K562 (cell line): ENCODE measurements at regions not wholly inside any gene's neighbourhood (a gene's known extent, or its start where the extent isn't known, plus 50 kb on each side); places are given as distances from the start of the nearest gene placed in this dataset.

Experiments
- ATAC-seq: fragments of 200-7000 bp; cut with Tn5 transposase; 3 replicates; pipeline ENCODE4 v1.9.1; 2020; ENCODE audit warnings: moderate library complexity
- BruUV-seq: library from RNA; stranded (reverse); fragments of 400-500 nt; replicated peaks from 2 replicates; lab custom pipeline; 2021; lab: Mats Ljungman, UMichigan
- CTCF ChIA-PET: fragments of 300-600 bp; formaldehyde crosslinking; extraction: SDS; loops from one replicate; lab custom pipeline; 2021; ENCODE audit warnings: low intra/inter-chr PET ratio; lab: Yijun Ruan, JAX
- POLR2A ChIA-PET: fragments of 300-600, 350-650 bp; sonication (Branson Sonifier 250); formaldehyde crosslinking; extraction: SDS; loops from one replicate; lab custom pipeline; 2021; ENCODE audit warnings: antibody characterized with exemption, inconsistent platforms; lab: Yijun Ruan, JAX
- DNase-seq, 4 experiments: peaks; one replicate each; pipeline versions ENCODE4 v3.0.0 to v3.0.0-alpha.2; 2011 to 2018; ENCODE audit warnings: low spot score in 3 of 4, mixed read lengths in 3 of 4; ENCODE audit errors: extremely low read depth in 1 of 4
- FAIRE-seq: peaks from 2 replicates; lab custom pipeline; 2011; peaks lifted over from hg19 to GRCh38; lab: Jason Lieb, UNC
- H2AFZ ChIP-seq: 2 replicates; pipeline ENCODE4 v1.6.0; 2011; ENCODE audit warnings: low read depth, low read length, control low read depth, inconsistent platforms
- H3K27ac ChIP-seq: fragments of 200-600 bp; 3 replicates; pipeline ENCODE4 v1.8.0; 2011; ENCODE audit warnings: low read depth, mild to moderate bottlenecking, control low read depth, inconsistent platforms, low read length, moderate library complexity, mixed read lengths; ENCODE audit errors: extremely low read depth
- H3K27me3 ChIP-seq, 2 experiments: fragments of 300-600 bp in 1 of 2; 2 replicates in 1 of 2; 3 replicates in 1 of 2; pipeline versions ENCODE4 v1.6.0 to v1.8.0; 2011; ENCODE audit warnings: inconsistent platforms in 2 of 2, low read length in 2 of 2, mild to moderate bottlenecking in 1 of 2, mixed read lengths in 1 of 2, moderate library complexity in 1 of 2; ENCODE audit not compliant: control insufficient read depth in 2 of 2, insufficient read depth in 2 of 2
- H3K36me3 ChIP-seq: fragments of 300-600 bp; 3 replicates; pipeline ENCODE4 v1.8.0; 2011; ENCODE audit warnings: mild to moderate bottlenecking, low read length, inconsistent platforms; ENCODE audit not compliant: control insufficient read depth, insufficient read depth
- H3K4me1 ChIP-seq, 2 experiments: fragments of 200-600 bp in 1 of 2; replicated peaks in 1 of 2; 2 replicates in 1 of 2; 3 replicates in 1 of 2; pipeline versions ENCODE4 v1.5.1 to v1.8.0; 2011; ENCODE audit warnings: inconsistent platforms in 2 of 2, low read length in 2 of 2, mild to moderate bottlenecking in 1 of 2, mixed read lengths in 1 of 2, moderate library complexity in 1 of 2; ENCODE audit not compliant: control insufficient read depth in 2 of 2, insufficient read depth in 2 of 2
- H3K4me2 ChIP-seq: 2 replicates; pipeline ENCODE4 v1.6.1; 2011; ENCODE audit warnings: low read length, control low read depth, inconsistent platforms, mixed read lengths; ENCODE audit not compliant: insufficient read depth
- H3K4me3 ChIP-seq: fragments of 200-600 bp; sonication (generic), shearing (Covaris generic); 2 replicates; pipeline ENCODE4 v1.5.1; 2016; ENCODE audit warnings: control low read depth, inconsistent platforms
- H3K79me2 ChIP-seq: fragments of 200-600 bp; 3 replicates; pipeline ENCODE4 v1.8.0; 2011; ENCODE audit warnings: low read length, inconsistent platforms; ENCODE audit not compliant: control insufficient read depth, insufficient read depth
- H3K9ac ChIP-seq, 2 experiments: 2 replicates each; pipeline versions ENCODE4 v1.6.0 to v1.6.1; 2011; ENCODE audit warnings: low read depth in 2 of 2, low read length in 2 of 2, control low read depth in 1 of 2, inconsistent platforms in 1 of 2, mild to moderate bottlenecking in 1 of 2, mixed read lengths in 1 of 2; ENCODE audit not compliant: insufficient read depth in 1 of 2
- H3K9me1 ChIP-seq: one replicate; pipeline ENCODE4 v1.6.0; 2011; ENCODE audit warnings: inconsistent platforms, mild to moderate bottlenecking, low read length, moderate library complexity; ENCODE audit not compliant: control insufficient read depth, insufficient read depth
- H3K9me3 ChIP-seq: replicated peaks from 2 replicates; pipeline ENCODE4 v1.5.1; 2011; ENCODE audit warnings: low read depth, low read length, inconsistent platforms; ENCODE audit not compliant: control insufficient read depth, insufficient read depth
- H4K20me1 ChIP-seq: replicated peaks from 2 replicates; pipeline ENCODE4 v1.6.1; 2011; ENCODE audit warnings: low read length, inconsistent platforms, mixed read lengths; ENCODE audit not compliant: control insufficient read depth, insufficient read depth
- ARID1B ChIP-seq: fragments of 450-650 bp; IDR thresholded peaks from 2 replicates; pipeline ENCODE4 v1.6.1; 2016; ENCODE audit warnings: antibody characterized with exemption, mild to moderate bottlenecking, inconsistent platforms
- CBFA2T3 ChIP-seq: fragments of 450-650 bp; IDR thresholded peaks from 2 replicates; pipeline ENCODE4 v1.6.1; 2017
- CTBP1 ChIP-seq: fragments of 450-650 bp; IDR thresholded peaks from 2 replicates; pipeline ENCODE4 v1.6.1; 2016; ENCODE audit warnings: borderline replicate concordance
- FOSL1 ChIP-seq: fragments of 200-800 bp; sonication (Bioruptor generic); conservative IDR thresholded peaks from 2 replicates; pipeline ENCODE4 v1.6.1; 2016; ENCODE audit warnings: missing genetic modification characterization, missing compliant biosample characterization
- JUND ChIP-seq, 2 experiments: IDR thresholded peaks; 2 replicates in 1 of 2; 3 replicates in 1 of 2; pipeline ENCODE4 v1.6.1; 2011; ENCODE audit warnings: borderline replicate concordance in 2 of 2, low read depth in 2 of 2, low read length in 2 of 2, improper control_type of control experiment in 1 of 2, missing biosample characterization in 1 of 2, missing genetic modification characterization in 1 of 2, missing genetic modification reagents in 1 of 2
- MEIS2 ChIP-seq: fragments of 450-650 bp; IDR thresholded peaks from 2 replicates; pipeline ENCODE4 v1.6.1; 2014; ENCODE audit warnings: mild to moderate bottlenecking; ENCODE audit not compliant: partially characterized antibody
- RBM34 ChIP-seq: fragments of 200-400 bp; formaldehyde crosslinking; IDR thresholded peaks from 2 replicates; pipeline ENCODE4 v1.6.1; 2018; ENCODE audit warnings: low read length, borderline replicate concordance; ENCODE audit not compliant: insufficient read depth
- RCOR1 ChIP-seq, 2 experiments: IDR thresholded peaks; 2 replicates each; pipeline ENCODE4 v1.6.1; 2012; ENCODE audit warnings: low read depth in 2 of 2, low read length in 2 of 2, borderline replicate concordance in 1 of 2, improper control_type of control experiment in 1 of 2
- WGBS: fragments of 100-300 bp; shearing (Covaris generic); methylation state at CpG from one replicate; pipeline ENCODE4 v1.1.6; 2016; ENCODE audit warnings: low coverage, mixed read lengths; ENCODE audit not compliant: insufficient coverage; ENCODE audit errors: missing lambda C conversion rate; 5-methylcytosine and 5-hydroxymethylcytosine counted together
- in situ Hi-C: fragments of 300-500 bp; cut with MboI; formaldehyde crosslinking; loops from 4 replicates; pipeline ENCODE4 v1.15.0; 2018; ENCODE audit warnings: inconsistent platforms, mixed read lengths
- intact Hi-C: fragments of 100-400 bp; cut with micrococcal nuclease; formaldehyde crosslinking; loops from 2 replicates; pipeline ENCODE4 v1.14.2; 2022
- TF ChIP-seq, protein P1 (sequence below): sonication (generic); formaldehyde crosslinking; IDR thresholded peaks from 2 replicates; pipeline ENCODE4 v1.8.0; 2022; ENCODE audit warnings: mild to moderate bottlenecking, missing genetic modification reagents
- TF ChIP-seq, protein P2 (sequence below), 2 experiments: IDR thresholded peaks in 1 of 2; conservative IDR thresholded peaks in 1 of 2; 2 replicates each; pipeline ENCODE4 v1.6.1; 2016; ENCODE audit warnings: low read depth in 2 of 2, mild to moderate bottlenecking in 1 of 2, missing compliant biosample characterization in 1 of 2, missing genetic modification characterization in 1 of 2, moderate library complexity in 1 of 2

DNA sequence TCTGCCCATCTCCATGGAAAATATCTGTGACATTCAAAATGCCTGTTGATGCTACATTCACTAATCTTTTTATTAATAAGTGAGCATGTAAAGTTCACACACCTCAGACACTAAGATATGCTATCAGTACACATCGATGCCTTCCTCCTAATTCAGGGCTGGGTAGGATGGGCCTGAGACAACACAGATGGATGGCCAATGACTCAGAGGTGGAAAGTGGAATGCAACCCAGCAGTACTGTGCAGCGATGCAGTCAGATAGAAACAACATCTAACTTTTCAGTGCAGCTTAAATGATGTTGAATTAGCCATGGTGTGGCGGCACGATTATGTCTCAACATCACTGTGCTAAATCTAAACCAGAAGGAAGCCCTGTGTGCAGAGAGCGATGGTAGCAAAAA is 161.6 kb upstream of the KCNJ15 start:
- H4K20me1 ChIP-seq = no peaks in the 10 kb centered on the region
- in situ Hi-C loops (no loop called here), intact Hi-C loops (no loop called here)
- no peak overlapping the region for H3K27ac ChIP-seq
- H3K36me3 ChIP-seq = peaks cover 30% of the 10 kb centered on the region
- no peaks in the 10 kb centered on the region for H3K9me1 ChIP-seq
- WGBS = 51% methylated on average over 5 of the region's 5 CpGs
- peak; percentile 62; the same call in 1 of the 2 replicates for TF ChIP-seq JUND (IDR thresholded peaks at IDR 0.05; ENCODE audit: borderline replicate concordance, low read depth, low read length)
- TF ChIP-seq JUND (tag; IDR thresholded peaks at IDR 0.05; ENCODE audit: borderline replicate concordance, low read depth, low read length) = peak; percentile 61; the same call in 1 of the 3 replicates
- TF ChIP-seq MEIS2 = peak; percentile 34
- TF ChIP-seq CBFA2T3 = peak; percentile 52
- peak; percentile 29; the same call in 1 of the 2 replicates for TF ChIP-seq ARID1B
- TF ChIP-seq, protein P1, sequence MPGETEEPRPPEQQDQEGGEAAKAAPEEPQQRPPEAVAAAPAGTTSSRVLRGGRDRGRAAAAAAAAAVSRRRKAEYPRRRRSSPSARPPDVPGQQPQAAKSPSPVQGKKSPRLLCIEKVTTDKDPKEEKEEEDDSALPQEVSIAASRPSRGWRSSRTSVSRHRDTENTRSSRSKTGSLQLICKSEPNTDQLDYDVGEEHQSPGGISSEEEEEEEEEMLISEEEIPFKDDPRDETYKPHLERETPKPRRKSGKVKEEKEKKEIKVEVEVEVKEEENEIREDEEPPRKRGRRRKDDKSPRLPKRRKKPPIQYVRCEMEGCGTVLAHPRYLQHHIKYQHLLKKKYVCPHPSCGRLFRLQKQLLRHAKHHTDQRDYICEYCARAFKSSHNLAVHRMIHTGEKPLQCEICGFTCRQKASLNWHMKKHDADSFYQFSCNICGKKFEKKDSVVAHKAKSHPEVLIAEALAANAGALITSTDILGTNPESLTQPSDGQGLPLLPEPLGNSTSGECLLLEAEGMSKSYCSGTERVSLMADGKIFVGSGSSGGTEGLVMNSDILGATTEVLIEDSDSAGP (CRISPR knock-in tag) = no peak
- TF ChIP-seq CTBP1 = 0 out of 2 replicates have a peak, but pooled peaks have one; percentile 27
- TF ChIP-seq, protein P2, sequence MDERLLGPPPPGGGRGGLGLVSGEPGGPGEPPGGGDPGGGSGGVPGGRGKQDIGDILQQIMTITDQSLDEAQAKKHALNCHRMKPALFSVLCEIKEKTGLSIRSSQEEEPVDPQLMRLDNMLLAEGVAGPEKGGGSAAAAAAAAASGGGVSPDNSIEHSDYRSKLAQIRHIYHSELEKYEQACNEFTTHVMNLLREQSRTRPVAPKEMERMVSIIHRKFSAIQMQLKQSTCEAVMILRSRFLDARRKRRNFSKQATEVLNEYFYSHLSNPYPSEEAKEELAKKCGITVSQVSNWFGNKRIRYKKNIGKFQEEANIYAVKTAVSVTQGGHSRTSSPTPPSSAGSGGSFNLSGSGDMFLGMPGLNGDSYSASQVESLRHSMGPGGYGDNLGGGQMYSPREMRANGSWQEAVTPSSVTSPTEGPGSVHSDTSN (CRISPR knock-in tag; IDR thresholded peaks at IDR 0.05; ENCODE audit: low read depth) = no peak
- TF ChIP-seq, protein P2 (tag; conservative IDR thresholded peaks at IDR 0.05; ENCODE audit: low read depth) = 0 out of 2 replicates have a peak, but pooled peaks have one; percentile 25
- TF ChIP-seq RCOR1 (IDR thresholded peaks at IDR 0.05; ENCODE audit: borderline replicate concordance in 1 of 2, low read depth in 2 of 2, low read length in 2 of 2) = peak in 1 of 2 experiments; percentile 28; a peak in 1 of 4 replicates
- peak; percentile 42; the same call in 1 of the 2 replicates for TF ChIP-seq FOSL1 (tag)
- no peak for TF ChIP-seq RBM34
- H3K4me2 ChIP-seq = no peak overlapping the region; the same call in 1 of the 2 replicates
- ChIA-PET CTCF (interaction anchor here (0.6 kb wide), 1 partner anchor 188 kb away, joined by 3 read pairs; no protein-coding TSS in a partner anchor), POLR2A (interaction anchor here (0.7 to 2.0 kb wide), 4 partner anchors 8 to 1032 kb away, joined by 3 to 11 read pairs (median 4); no protein-coding TSS in a partner anchor)
- H3K79me2 ChIP-seq = peaks cover 61% of the 10 kb centered on the region
- H2AFZ ChIP-seq = no peak overlapping the region
- peaks cover 6 to 27% of the 10 kb centered on the region in 2 experiments; a peak in 4 of 5 replicates for H3K4me1 ChIP-seq
- 0 out of 2 replicates have a peak, but pooled peaks cover 1% of the 10 kb centered on the region for H3K9me3 ChIP-seq
- BruUV-seq = no TSS peak
- FAIRE-seq (no peak), ATAC-seq (peak; percentile 74), DNase-seq (peak in 1 of 4 experiments; percentile 38)
- H3K27me3 ChIP-seq = no peaks in the 10 kb centered on the region
- no peak overlapping the region for H3K4me3 ChIP-seq
- no peak overlapping the region for H3K9ac ChIP-seq
